Anterior cingulate cortex (tissue), 58 donors: ENCODE measurements at regions not wholly inside any gene's neighbourhood (a gene's known extent, or its start where the extent isn't known, plus 50 kb on each side); places are given as distances from the start of the nearest gene placed in this dataset.
"Not testable (repeated sequence)": the region's sequence is repeated elsewhere in the genome, so short reads cannot be mapped to it uniquely, and the experiment has no call there.

Source experiments
- DNase-seq, 58 donors: peaks; one replicate each; lab custom pipeline; 2025; lab: John Stamatoyannopoulos, UW

GRCh38 chr6:113676968-113677367, 180.2 kb upstream of the MARCKS start:
- DNase-seq: no peak

GRCh38 chr6:113679051-113679450, 178.1 kb upstream of the MARCKS start:
- DNase-seq: no peak

GRCh38 chr6:113680301-113680700, 176.8 kb upstream of the MARCKS start:
- no peak for DNase-seq

GRCh38 chr6:113683968-113684367, 173.2 kb upstream of the MARCKS start:
- no peak for DNase-seq

GRCh38 chr6:113684382-113684901, 172.7 kb upstream of the MARCKS start:
- no peak for DNase-seq

- DNase-seq: no peak
These were observed 171.1 kb upstream of the MARCKS start for GRCh38 chr6:113686049-113686448.

- DNase-seq: not testable (repeated sequence)
These were observed 167.5 kb upstream of the MARCKS start for GRCh38 chr6:113689620-113690019.

GRCh38 chr6:113690281-113691259, 166.6 kb upstream of the MARCKS start:
- no peak for DNase-seq

GRCh38 chr6:113691260-113691656, 165.9 kb upstream of the MARCKS start:
- no peak for DNase-seq

GRCh38 chr6:113693851-113694250, 163.3 kb upstream of the MARCKS start:
- no peak for DNase-seq

GRCh38 chr6:113694278-113695077, 162.7 kb upstream of the MARCKS start:
- no peak for DNase-seq

GRCh38 chr6:113695516-113695915, 161.6 kb upstream of the MARCKS start:
- no peak for DNase-seq

- DNase-seq: no peak
These were observed 160.2 kb upstream of the MARCKS start for GRCh38 chr6:113696960-113697359.

GRCh38 chr6:113697632-113698410, 159.3 kb upstream of the MARCKS start:
- DNase-seq: no peak

GRCh38 chr6:113699239-113699638, 157.9 kb upstream of the MARCKS start:
- DNase-seq: no peak

GRCh38 chr6:113701552-113702254, 155.4 kb upstream of the MARCKS start:
- no peak for DNase-seq

GRCh38 chr6:113707194-113707593, 150.0 kb upstream of the MARCKS start:
- no peak for DNase-seq

- no peak for DNase-seq
These were observed 147.1 kb upstream of the MARCKS start for GRCh38 chr6:113709936-113710509.

- DNase-seq: no peak
These were observed 143.5 kb upstream of the MARCKS start for GRCh38 chr6:113713665-113714064.
